GM06990 (cell line): ENCODE measurements at regions not wholly inside any gene's neighbourhood (a gene's known extent, or its start where the extent isn't known, plus 50 kb on each side); places are given as distances from the start of the nearest gene placed in this dataset.

ENCODE experiments used
- DNase-seq: peaks from one replicate; pipeline ENCODE4 v3.0.0-alpha.2; 2011; ENCODE audit not compliant: insufficient read length; ENCODE audit errors: extremely low read depth
- H3K27me3 ChIP-seq: replicated peaks from 2 replicates; pipeline ENCODE4 v1.6.0; 2011; ENCODE audit warnings: low read length; ENCODE audit not compliant: control insufficient read depth, insufficient read depth
- H3K36me3 ChIP-seq: 2 replicates; pipeline ENCODE4 v1.5.1; 2011; ENCODE audit warnings: low read length; ENCODE audit not compliant: control insufficient read depth, insufficient read depth
- H3K4me3 ChIP-seq: replicated peaks from 2 replicates; pipeline ENCODE4 v1.5.1; 2011; ENCODE audit warnings: low read depth, mild to moderate bottlenecking, control low read depth, low read length
- CTCF ChIP-seq: IDR thresholded peaks from 2 replicates; pipeline ENCODE4 v1.5.1; 2011; ENCODE audit warnings: low read length, control low read depth, mild to moderate bottlenecking, inconsistent platforms; ENCODE audit not compliant: insufficient read depth, poor library complexity, severe bottlenecking

- TF ChIP-seq CTCF = no peak
- H3K27me3 ChIP-seq = no peaks in the 10 kb centered on the region
- no peak overlapping the region for H3K4me3 ChIP-seq
- no peak for DNase-seq
- no peaks in the 10 kb centered on the region for H3K36me3 ChIP-seq
These were observed 1045.3 kb downstream of the TUSC7 start for GRCh38 chr3:117754841-117755240.

GRCh38 chr3:117756563-117756962 lies 1047.0 kb downstream of the TUSC7 start:
- DNase-seq = no peak
- Histone ChIP-seq H3K27me3 (no peaks in the 10 kb centered on the region), H3K36me3 (no peaks in the 10 kb centered on the region), H3K4me3 (no peak overlapping the region)
- TF ChIP-seq CTCF = no peak

- Histone ChIP-seq H3K36me3 (no peaks in the 10 kb centered on the region), H3K4me3 (no peak overlapping the region), H3K27me3 (no peaks in the 10 kb centered on the region)
- DNase-seq = no peak
- no peak for TF ChIP-seq CTCF
These were observed 1052.4 kb downstream of the TUSC7 start for GRCh38 chr3:117761703-117762620.

- H3K27me3 ChIP-seq = no peaks in the 10 kb centered on the region
- TF ChIP-seq CTCF = no peak
- H3K4me3 ChIP-seq = no peak overlapping the region
- no peaks in the 10 kb centered on the region for H3K36me3 ChIP-seq
- no peak for DNase-seq
These were observed 1053.0 kb downstream of the TUSC7 start for GRCh38 chr3:117762621-117763037.

- Histone ChIP-seq H3K36me3 (no peaks in the 10 kb centered on the region), H3K27me3 (no peaks in the 10 kb centered on the region), H3K4me3 (no peak overlapping the region)
- DNase-seq = no peak
- no peak for TF ChIP-seq CTCF
These were observed 1054.0 kb downstream of the TUSC7 start for GRCh38 chr3:117763561-117763960.
